ENCODE measurements at regions not wholly inside any gene's neighbourhood (a gene's known extent, or its start where the extent isn't known, plus 50 kb on each side); places are given as distances from the start of the nearest gene placed in this dataset.

GRCh38 chr2:67839668-67840067 lies 223.1 kb downstream of the C1D start:
- Histone ChIP-seq H3K27ac (replicated peaks in 1 of 4) (no peak overlapping the region), H3K4me3 (no peak overlapping the region), H3K9me3 (no peaks in the 10 kb centered on the region), H3K4me1 (peaks cover 0 to 15% (median 11%) of the 10 kb centered on the region in 4 donors), H3K36me3 (no peaks in the 10 kb centered on the region), H3K27me3 (no peaks in the 10 kb centered on the region)
- TF ChIP-seq POLR2A (IDR thresholded peaks at IDR 0.05; ENCODE audit: low read depth) (no peak), EP300 (IDR thresholded peaks at IDR 0.05) (no peak), POLR2AphosphoS5 (IDR thresholded peaks at IDR 0.05) (no peak)
- TF ChIP-seq, protein P1, sequence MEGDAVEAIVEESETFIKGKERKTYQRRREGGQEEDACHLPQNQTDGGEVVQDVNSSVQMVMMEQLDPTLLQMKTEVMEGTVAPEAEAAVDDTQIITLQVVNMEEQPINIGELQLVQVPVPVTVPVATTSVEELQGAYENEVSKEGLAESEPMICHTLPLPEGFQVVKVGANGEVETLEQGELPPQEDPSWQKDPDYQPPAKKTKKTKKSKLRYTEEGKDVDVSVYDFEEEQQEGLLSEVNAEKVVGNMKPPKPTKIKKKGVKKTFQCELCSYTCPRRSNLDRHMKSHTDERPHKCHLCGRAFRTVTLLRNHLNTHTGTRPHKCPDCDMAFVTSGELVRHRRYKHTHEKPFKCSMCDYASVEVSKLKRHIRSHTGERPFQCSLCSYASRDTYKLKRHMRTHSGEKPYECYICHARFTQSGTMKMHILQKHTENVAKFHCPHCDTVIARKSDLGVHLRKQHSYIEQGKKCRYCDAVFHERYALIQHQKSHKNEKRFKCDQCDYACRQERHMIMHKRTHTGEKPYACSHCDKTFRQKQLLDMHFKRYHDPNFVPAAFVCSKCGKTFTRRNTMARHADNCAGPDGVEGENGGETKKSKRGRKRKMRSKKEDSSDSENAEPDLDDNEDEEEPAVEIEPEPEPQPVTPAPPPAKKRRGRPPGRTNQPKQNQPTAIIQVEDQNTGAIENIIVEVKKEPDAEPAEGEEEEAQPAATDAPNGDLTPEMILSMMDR (IDR thresholded peaks at IDR 0.05), result no peak
- 86% methylated on average over 3 of the region's 3 CpGs for WGBS
- peak; percentile 60 for DNase-seq (ENCODE audit: extremely low spot score)
- intact Hi-C loops (cut with DNase I), result loop anchor here (5.0 to 10.0 kb wide), 6 partner anchors 187 to 1262 kb away; no protein-coding TSS in a partner anchor

GRCh38 chr2:67840460-67841068 lies 222.2 kb downstream of the C1D start:
- intact Hi-C loops (cut with DNase I), result loop anchor here (5.0 to 10.0 kb wide), 6 partner anchors 188 to 1263 kb away; no protein-coding TSS in a partner anchor
- Histone ChIP-seq H3K27ac (replicated peaks in 1 of 4) (no peak overlapping the region), H3K36me3 (no peaks in the 10 kb centered on the region), H3K27me3 (no peaks in the 10 kb centered on the region), H3K9me3 (no peaks in the 10 kb centered on the region), H3K4me1 (peaks cover 0 to 18% (median 14%) of the 10 kb centered on the region in 4 donors), H3K4me3 (no peak overlapping the region)
- TF ChIP-seq, protein P1 (IDR thresholded peaks at IDR 0.05), result peak; percentile 86
- TF ChIP-seq POLR2AphosphoS5 (IDR thresholded peaks at IDR 0.05) (peak; percentile 59 to 68), EP300 (IDR thresholded peaks at IDR 0.05) (no peak)
- no peak for DNase-seq (ENCODE audit: extremely low spot score)
- 32% methylated on average over 5 of the region's 5 CpGs for WGBS

GRCh38 chr2:67841711-67842110 lies 221.1 kb downstream of the C1D start:
- DNase-seq (ENCODE audit: extremely low spot score), result no peak
- Histone ChIP-seq H3K4me1 (peaks cover 9 to 29% (median 24%) of the 10 kb centered on the region in 4 donors), H3K27ac (replicated peaks in 1 of 4) (peak overlapping the region in 2 of 4 donors; percentile 19 to 51), H3K27me3 (no peaks in the 10 kb centered on the region), H3K9me3 (no peaks in the 10 kb centered on the region), H3K36me3 (no peaks in the 10 kb centered on the region), H3K4me3 (no peak overlapping the region)
- WGBS, result 77% methylated on average over 2 of the region's 2 CpGs
- TF ChIP-seq POLR2AphosphoS5 (IDR thresholded peaks at IDR 0.05) (no peak), EP300 (IDR thresholded peaks at IDR 0.05) (no peak), POLR2A (IDR thresholded peaks at IDR 0.05; ENCODE audit: low read depth) (no peak)
- TF ChIP-seq, protein P1 (IDR thresholded peaks at IDR 0.05), result no peak
- intact Hi-C loops (cut with DNase I), result loop anchor here (5.0 to 10.0 kb wide), 6 partner anchors 189 to 1264 kb away; no protein-coding TSS in a partner anchor

- WGBS, result 64% methylated on average over 9 of the region's 9 CpGs
- no peak for DNase-seq (ENCODE audit: extremely low spot score)
- intact Hi-C loops (cut with DNase I), result loop anchor here (5.0 to 10.0 kb wide), 6 partner anchors 190 to 1265 kb away; no protein-coding TSS in a partner anchor
- peak overlapping the region in 3 of 4 donors; percentile 19 to 51 (median 27) for H3K27ac ChIP-seq (replicated peaks in 1 of 4)
- TF ChIP-seq EP300 (IDR thresholded peaks at IDR 0.05), result no peak
- TF ChIP-seq POLR2AphosphoS5 (IDR thresholded peaks at IDR 0.05), result no peak
- TF ChIP-seq, protein P1 (IDR thresholded peaks at IDR 0.05), result no peak
- no peak for TF ChIP-seq POLR2A (IDR thresholded peaks at IDR 0.05; ENCODE audit: low read depth)
- H3K4me1 ChIP-seq, result peaks cover 9 to 30% (median 25%) of the 10 kb centered on the region in 4 donors
- no peaks in the 10 kb centered on the region for H3K9me3 ChIP-seq
- no peak overlapping the region for H3K4me3 ChIP-seq
- H3K36me3 ChIP-seq, result no peaks in the 10 kb centered on the region
- no peaks in the 10 kb centered on the region for H3K27me3 ChIP-seq
Observed at GRCh38 chr2:67842375-67842959, 220.3 kb downstream of the C1D start.
